ENCODE measurements at regions not wholly inside any gene's neighbourhood (a gene's known extent, or its start where the extent isn't known, plus 50 kb on each side); places are given as distances from the start of the nearest gene placed in this dataset.

DNA sequence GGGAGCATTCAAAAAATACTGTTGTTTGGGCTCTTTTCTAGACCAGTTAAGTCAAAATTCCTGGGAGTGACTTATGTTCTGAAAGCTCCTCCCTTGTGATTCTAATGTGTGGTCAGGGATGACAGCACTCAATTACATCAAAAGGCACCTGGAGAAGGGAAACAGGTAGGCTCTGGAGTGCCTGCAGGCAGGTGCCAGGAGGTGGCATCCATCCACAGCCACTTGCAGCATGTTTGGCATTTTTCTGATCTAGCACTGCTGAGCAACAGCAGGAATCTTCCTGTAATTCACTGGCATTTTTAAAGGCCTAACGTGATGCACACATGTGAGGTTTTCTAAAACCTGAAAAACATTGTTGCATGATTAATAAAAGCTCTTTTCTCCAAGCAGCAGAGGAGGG lies 94.6 kb downstream of the CCNA1 start:
- no peaks in the 10 kb centered on the region for H4K20me1 ChIP-seq (replicated peaks in 1 of 2; ENCODE audit: control insufficient read depth in 1 of 2, insufficient read depth in 2 of 2, low read length in 2 of 2)
- no peak overlapping the region for H4K91ac ChIP-seq (replicated peaks; ENCODE audit: insufficient read length, low read length)
- TF ChIP-seq CTCF (IDR thresholded peaks at IDR 0.05; ENCODE audit: control extremely low read depth in 1 of 3, insufficient read depth in 1 of 3, low read depth in 1 of 3, low read length in 3 of 3) (peak in 2 of 3 experiments; percentile 8 to 26; a peak in 1 of 4 replicates), ZNF274 (IDR thresholded peaks at IDR 0.05; ENCODE audit: borderline replicate concordance, extremely low read depth, low read length) (no peak), ASH2L (IDR thresholded peaks at IDR 0.05; ENCODE audit: low read length) (no peak), TEAD4 (IDR thresholded peaks at IDR 0.05; ENCODE audit: low read depth, low read length) (0 out of 2 replicates have a peak, but pooled peaks have one; percentile 43), SIN3A (conservative IDR thresholded peaks at IDR 0.05 in 1 of 2, IDR thresholded peaks at IDR 0.05 in 1 of 2; ENCODE audit: low read depth in 1 of 2, low read length in 2 of 2) (no peak), RAD21 (IDR thresholded peaks at IDR 0.05 in 1 of 2, conservative IDR thresholded peaks at IDR 0.05 in 1 of 2; ENCODE audit: low read depth in 2 of 2, low read length in 2 of 2) (peak; percentile 32 to 45; a peak in 3 of 4 replicates), TCF12 (IDR thresholded peaks at IDR 0.05; ENCODE audit: low read depth, low read length) (no peak), EZH2 (IDR thresholded peaks at IDR 0.05; ENCODE audit: low read depth, low read length, severe bottlenecking) (no peak), CREB1 (IDR thresholded peaks at IDR 0.05) (no peak)
- 25% methylated on average over 1 of the region's 1 CpG; no CpG with 5 or more reads in 1 of the 2 experiments for WGBS, 2 experiments (ENCODE audit: extremely low coverage in 1 of 2, insufficient coverage in 1 of 2, insufficient read length in 1 of 2, insufficient replicate concordance in 2 of 2, low coverage in 1 of 2, low lambda C conversion rate in 2 of 2, missing lambda C conversion rate in 1 of 2)
- H3K36me3 ChIP-seq (ENCODE audit: control insufficient read depth in 2 of 4, insufficient read depth in 4 of 4, low read length in 3 of 4), result no peaks in the 10 kb centered on the region
- peaks cover 0 to 7% (median 3%) of the 10 kb centered on the region in 4 experiments; a peak in 2 of 7 replicates for H3K4me1 ChIP-seq (replicated peaks in 1 of 4; ENCODE audit: control insufficient read depth in 3 of 4, insufficient read depth in 4 of 4, low read length in 3 of 4)
- no peak overlapping the region for H3K27ac ChIP-seq (ENCODE audit: low read depth, low read length)
- no peak overlapping the region for H3K23ac ChIP-seq (ENCODE audit: insufficient read length)
- no peak overlapping the region for H3K14ac ChIP-seq (ENCODE audit: insufficient read length)
- no peak overlapping the region for H3K56ac ChIP-seq (replicated peaks; ENCODE audit: insufficient read length, low read depth, low read length)
- no peak overlapping the region for H3K4ac ChIP-seq (replicated peaks; ENCODE audit: insufficient read length, low read depth, low read length)
- no peaks in the 10 kb centered on the region for H3K79me2 ChIP-seq (ENCODE audit: control insufficient read depth in 1 of 2, insufficient read depth in 2 of 2, low read length in 2 of 2)
- H3K4me2 ChIP-seq (ENCODE audit: insufficient read depth in 1 of 2, low read depth in 2 of 2, low read length in 2 of 2), result no peak overlapping the region
- H3K18ac ChIP-seq (ENCODE audit: extremely low read depth, low read length), result no peak overlapping the region
- H3K9ac ChIP-seq (replicated peaks in 1 of 4; ENCODE audit: extremely low read depth in 1 of 4, low read depth in 3 of 4, low read length in 3 of 4), result no peak overlapping the region
- no peak overlapping the region for H4K8ac ChIP-seq (ENCODE audit: extremely low read depth, insufficient read depth, low read length)
- no peak overlapping the region for H2BK15ac ChIP-seq (ENCODE audit: low read length)
- H2BK20ac ChIP-seq (ENCODE audit: low read length), result no peak overlapping the region
- peaks cover 3 to 12% of the 10 kb centered on the region in 2 experiments; a peak in 3 of 4 replicates for H3K9me3 ChIP-seq (ENCODE audit: insufficient read depth in 2 of 2, low read depth in 1 of 2, low read length in 1 of 2)
- ChIA-PET POLR2A (ENCODE audit: partially characterized antibody) (no interaction called here), CTCF (ENCODE audit: partially characterized antibody) (interaction anchor here (0.8 to 3.0 kb wide), 4 partner anchors 15 to 186 kb away, joined by 3 to 9 read pairs (median 4); no protein-coding TSS in a partner anchor)
- H3K79me1 ChIP-seq (ENCODE audit: low read depth, low read length), result no peaks in the 10 kb centered on the region
- H3K27me3 ChIP-seq (replicated peaks in 1 of 4; ENCODE audit: control insufficient read depth in 3 of 4, extremely low read depth in 1 of 4, insufficient read depth in 3 of 4, low read length in 3 of 4), result no peaks in the 10 kb centered on the region; a peak in 1 of 7 replicates
- H2BK5ac ChIP-seq (ENCODE audit: low read depth, low read length), result no peak overlapping the region
- FAIRE-seq (no peak), DNase-seq (ENCODE audit: low read depth in 1 of 2, low spot score in 2 of 2) (no peak)
- no peak overlapping the region for H2AFZ ChIP-seq (ENCODE audit: low read length)
- H2AK5ac ChIP-seq (ENCODE audit: low read depth, low read length), result no peak overlapping the region
- no peak overlapping the region for H2BK120ac ChIP-seq (replicated peaks; ENCODE audit: low read depth, low read length)
- no peak overlapping the region for H2BK12ac ChIP-seq (ENCODE audit: low read depth, low read length)
- H3K4me3 ChIP-seq (ENCODE audit: extremely low read depth in 1 of 4, insufficient read depth in 2 of 4, low read depth in 3 of 4, low read length in 4 of 4), result no peak overlapping the region
- no peak overlapping the region for H4K5ac ChIP-seq (ENCODE audit: insufficient read length, low read depth, low read length)
- no peaks in the 10 kb centered on the region for H3K23me2 ChIP-seq (ENCODE audit: low read depth, low read length)
